GM13976 (cell line): ENCODE measurements at regions not wholly inside any gene's neighbourhood (a gene's known extent, or its start where the extent isn't known, plus 50 kb on each side); places are given as distances from the start of the nearest gene placed in this dataset.

ENCODE experiments used
- DNase-seq: peaks from one replicate; pipeline ENCODE4 v3.0.0; 2012; ENCODE audit warnings: low spot score
- in situ Hi-C: fragments of 300-500 bp; cut with MboI; formaldehyde crosslinking; loops from one replicate; pipeline ENCODE4 v1.12.0; 2022; ENCODE audit warnings: low sequenced_read_pairs, mixed read lengths, inconsistent platforms; ENCODE audit not compliant: unreplicated experiment
- TF ChIP-seq, protein P1 (sequence below): IDR thresholded peaks from 2 replicates; pipeline ENCODE4 v1.5.1; 2012; ENCODE audit warnings: borderline replicate concordance, mild to moderate bottlenecking; ENCODE audit not compliant: insufficient read depth; ENCODE audit errors: extremely low read depth, missing control alignments, control extremely low read depth

DNA sequence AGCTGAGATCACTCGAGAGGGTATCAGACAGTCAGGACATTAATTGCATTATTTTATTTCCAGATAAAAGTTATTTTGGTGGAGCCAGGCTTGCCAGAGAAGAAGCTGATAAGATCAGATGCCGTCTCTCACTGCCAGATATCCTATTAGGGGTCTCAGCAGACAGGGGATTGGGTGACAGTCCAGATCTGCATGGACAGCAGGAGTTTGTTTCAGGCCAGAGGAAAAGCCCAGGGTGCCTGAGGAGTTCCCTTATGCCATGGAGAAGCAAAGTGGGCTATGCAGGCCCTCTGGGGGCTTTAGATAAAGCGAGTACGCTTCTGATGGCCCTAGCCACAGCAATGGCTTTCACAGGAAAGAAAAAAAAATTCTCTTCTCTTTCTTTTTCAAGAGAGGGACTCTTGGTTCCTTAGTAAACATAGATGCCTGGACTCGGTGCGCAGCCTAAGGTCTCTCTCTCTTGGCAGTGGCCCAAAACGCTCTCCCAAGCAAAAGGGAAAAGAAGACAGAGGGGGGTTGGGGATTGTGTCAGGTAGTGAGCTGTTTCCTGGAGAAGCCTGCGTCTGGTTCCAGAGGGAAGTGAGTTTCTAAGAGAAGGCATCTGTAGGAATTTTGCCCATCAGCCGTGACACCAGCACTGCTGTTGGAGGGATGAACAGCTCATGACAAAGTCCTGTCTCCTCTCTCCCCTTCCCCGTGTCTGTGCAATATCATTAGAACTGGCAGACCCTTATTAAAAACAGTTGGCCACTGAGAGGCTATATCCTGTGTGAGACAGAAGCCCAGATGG, 166.3 kb upstream of the FOXF1 start:
- no peak for DNase-seq
- in situ Hi-C loops: loop anchor here (25.0 kb wide), 1 partner anchor 168 kb away; the partner anchor contains the start of gene FOXF1
- TF ChIP-seq, protein P1, sequence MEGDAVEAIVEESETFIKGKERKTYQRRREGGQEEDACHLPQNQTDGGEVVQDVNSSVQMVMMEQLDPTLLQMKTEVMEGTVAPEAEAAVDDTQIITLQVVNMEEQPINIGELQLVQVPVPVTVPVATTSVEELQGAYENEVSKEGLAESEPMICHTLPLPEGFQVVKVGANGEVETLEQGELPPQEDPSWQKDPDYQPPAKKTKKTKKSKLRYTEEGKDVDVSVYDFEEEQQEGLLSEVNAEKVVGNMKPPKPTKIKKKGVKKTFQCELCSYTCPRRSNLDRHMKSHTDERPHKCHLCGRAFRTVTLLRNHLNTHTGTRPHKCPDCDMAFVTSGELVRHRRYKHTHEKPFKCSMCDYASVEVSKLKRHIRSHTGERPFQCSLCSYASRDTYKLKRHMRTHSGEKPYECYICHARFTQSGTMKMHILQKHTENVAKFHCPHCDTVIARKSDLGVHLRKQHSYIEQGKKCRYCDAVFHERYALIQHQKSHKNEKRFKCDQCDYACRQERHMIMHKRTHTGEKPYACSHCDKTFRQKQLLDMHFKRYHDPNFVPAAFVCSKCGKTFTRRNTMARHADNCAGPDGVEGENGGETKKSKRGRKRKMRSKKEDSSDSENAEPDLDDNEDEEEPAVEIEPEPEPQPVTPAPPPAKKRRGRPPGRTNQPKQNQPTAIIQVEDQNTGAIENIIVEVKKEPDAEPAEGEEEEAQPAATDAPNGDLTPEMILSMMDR: no peak

DNA sequence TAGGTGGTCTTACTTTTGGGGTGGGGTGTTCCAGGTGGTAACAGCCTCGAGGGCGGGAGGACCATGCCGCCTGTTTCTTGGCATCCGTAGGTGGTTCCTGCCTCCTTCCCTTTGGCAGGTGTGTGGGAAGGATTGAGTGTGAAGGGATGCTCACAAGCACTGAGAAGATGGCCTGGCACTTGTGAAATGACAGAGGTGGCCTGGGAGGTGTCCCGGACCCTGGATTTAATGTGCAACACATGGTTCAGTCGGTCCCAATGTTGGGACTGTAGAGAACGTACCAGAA, 165.8 kb upstream of the FOXF1 start:
- TF ChIP-seq, protein P1: no peak
- in situ Hi-C loops: loop anchor here (25.0 kb wide), 1 partner anchor 168 kb away; the partner anchor contains the start of gene FOXF1
- no peak for DNase-seq

DNA sequence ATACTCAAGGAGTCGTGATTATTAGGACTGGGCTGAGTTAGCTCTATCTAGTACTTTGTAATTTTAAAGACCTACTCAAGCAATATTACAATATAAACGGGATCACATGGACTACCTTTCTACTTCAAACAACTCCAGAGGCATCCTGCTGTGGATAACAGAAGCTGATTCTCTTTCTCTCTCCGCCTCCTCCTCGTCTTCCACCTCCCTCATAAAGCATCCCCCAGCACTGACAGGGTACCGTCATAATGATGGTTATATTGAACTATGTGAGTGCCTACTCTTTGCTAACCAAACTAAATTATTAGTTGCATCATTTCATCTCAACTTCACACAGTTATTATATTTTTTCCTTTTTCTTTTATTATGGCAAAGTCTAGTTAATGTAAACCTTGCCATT, 165.4 kb upstream of the FOXF1 start:
- in situ Hi-C loops: loop anchor here (25.0 kb wide), 1 partner anchor 167 kb away; the partner anchor contains the start of gene FOXF1
- no peak for DNase-seq
- TF ChIP-seq, protein P1: no peak

DNA sequence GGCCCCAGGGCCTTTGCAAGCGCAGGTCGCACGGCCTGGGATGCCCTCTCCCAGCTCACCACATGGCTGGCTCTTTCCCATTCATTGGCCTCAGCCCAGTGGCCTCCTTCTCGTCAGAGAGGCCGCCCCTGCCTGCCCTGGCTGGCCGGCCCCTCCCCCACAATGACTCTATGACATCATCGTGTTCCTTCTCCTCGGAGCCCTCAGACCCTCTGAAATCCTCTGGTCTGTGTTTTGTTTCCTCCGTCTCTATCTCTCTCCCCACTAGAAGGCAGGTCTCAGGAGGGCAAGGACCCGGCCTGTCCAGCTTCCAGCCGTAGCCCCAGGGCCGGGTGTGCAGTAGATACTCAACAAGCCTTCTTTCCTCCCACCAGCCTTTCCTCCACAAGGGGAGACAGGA, 164.8 kb upstream of the FOXF1 start:
- in situ Hi-C loops: loop anchor here (25.0 kb wide), 1 partner anchor 167 kb away; the partner anchor contains the start of gene FOXF1
- TF ChIP-seq, protein P1: no peak
- DNase-seq: no peak

DNA sequence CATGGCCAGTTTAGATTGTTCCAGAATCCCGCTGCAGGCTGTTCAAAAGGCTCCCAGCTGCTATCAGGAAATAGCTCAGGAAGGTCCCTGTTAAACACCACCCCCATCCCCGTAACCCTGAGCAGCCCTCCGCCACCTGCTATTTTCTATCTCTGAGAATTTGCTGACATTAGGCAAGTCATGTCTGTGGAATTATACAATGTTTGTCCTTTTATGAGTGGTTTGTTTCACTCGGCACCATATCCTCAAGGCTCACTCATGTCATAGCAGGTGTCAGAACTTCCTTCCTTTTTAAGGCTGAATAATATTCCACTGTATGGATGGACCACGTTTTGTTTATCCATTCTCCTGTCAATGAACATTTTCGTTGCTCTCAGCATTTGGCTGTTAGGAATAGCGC, 164.3 kb upstream of the FOXF1 start:
- in situ Hi-C loops: loop anchor here (25.0 kb wide), 1 partner anchor 166 kb away; the partner anchor contains the start of gene FOXF1
- TF ChIP-seq, protein P1: no peak

DNA sequence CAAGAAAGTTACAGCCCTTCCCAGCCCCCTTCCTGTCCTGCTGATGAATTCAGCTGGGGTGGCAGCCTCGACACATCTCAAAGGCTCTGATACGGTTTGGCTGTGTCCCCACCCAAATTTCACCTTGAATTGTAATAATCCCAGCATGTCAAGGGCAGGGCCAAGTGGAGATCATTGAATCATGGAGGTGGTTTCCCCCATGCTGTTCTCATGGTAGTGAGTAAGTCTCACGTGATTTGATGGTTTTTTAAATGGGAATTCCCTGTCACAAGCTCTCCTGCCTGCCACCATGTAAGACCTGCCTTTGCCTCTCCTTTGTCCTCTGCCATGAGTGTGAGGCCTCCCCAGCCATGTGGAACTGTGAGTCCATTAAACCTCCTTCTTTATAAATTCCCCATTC, 163.2 kb upstream of the FOXF1 start:
- no peak for DNase-seq
- TF ChIP-seq, protein P1: no peak
- in situ Hi-C loops: loop anchor here (25.0 kb wide), 1 partner anchor 165 kb away; the partner anchor contains the start of gene FOXF1

More for the DNA sequence above, 164.3 kb upstream of the FOXF1 start:
- DNase-seq: no peak
